Naive thymus-derived CD8-positive, alpha-beta T cell (primary cell): ENCODE measurements at regions not wholly inside any gene's neighbourhood (a gene's known extent, or its start where the extent isn't known, plus 50 kb on each side); places are given as distances from the start of the nearest gene placed in this dataset.

Experiments
- ATAC-seq, 2 donors: fragments of 150-1000 bp; cut with Tn5 transposase in 1 of 2; sonication (Bioruptor Pico), chemical (Tn5 transposase) in 1 of 2; 1 replicate in 1 of 2; 2 replicates in 1 of 2; pipeline ENCODE4 v1.10.0; 2021; ENCODE audit warnings: mild to moderate bottlenecking in 2 of 2, moderate library complexity in 2 of 2
- POLR2A ChIA-PET: fragments of 350-600 bp; sonication (Branson Sonifier 250); formaldehyde crosslinking; loops from one replicate; lab custom pipeline; 2021; ENCODE audit warnings: antibody characterized with exemption; lab: Charles Lee
- DNase-seq, 10 donors: peaks; one replicate each; pipeline versions ENCODE4 v3.0.0 to v3.0.0-alpha.2; 2020 to 2022
- H3K27ac Mint-ChIP-seq, 10 donors: one replicate each; pipeline ENCODE4 v1.8.0; 2020 to 2022; ENCODE audit warnings: mild to moderate bottlenecking in 10 of 10, mixed read lengths in 10 of 10, moderate library complexity in 4 of 10, inconsistent platforms in 1 of 10
- H3K27me3 Mint-ChIP-seq, 5 donors: one replicate each; pipeline ENCODE4 v1.8.0; 2021 to 2022; ENCODE audit warnings: mixed read lengths in 5 of 5
- H3K36me3 Mint-ChIP-seq, 3 donors: one replicate each; pipeline ENCODE4 v1.8.0; 2020 to 2022; ENCODE audit warnings: mixed read lengths in 3 of 3, mild to moderate bottlenecking in 2 of 3, inconsistent platforms in 1 of 3
- H3K4me1 Mint-ChIP-seq, 4 donors: one replicate each; pipeline ENCODE4 v1.8.0; 2021 to 2022; ENCODE audit warnings: mixed read lengths in 4 of 4
- H3K4me3 Mint-ChIP-seq, 10 donors: one replicate each; pipeline ENCODE4 v1.8.0; 2020 to 2022; ENCODE audit warnings: mild to moderate bottlenecking in 10 of 10, mixed read lengths in 10 of 10, moderate library complexity in 6 of 10, inconsistent platforms in 1 of 10
- H3K9me3 Mint-ChIP-seq, 9 donors: one replicate each; pipeline ENCODE4 v1.8.0; 2020 to 2022; ENCODE audit warnings: mixed read lengths in 9 of 9, mild to moderate bottlenecking in 3 of 9, inconsistent platforms in 1 of 9, moderate library complexity in 1 of 9

- no peaks in the 10 kb centered on the region for H3K4me1 Mint-ChIP-seq
- H3K27me3 Mint-ChIP-seq = peaks cover 4 to 24% (median 13%) of the 10 kb centered on the region in 5 donors
- ATAC-seq (no peak), DNase-seq (no peak)
- POLR2A ChIA-PET = no interaction called here
- no peak overlapping the region for H3K27ac Mint-ChIP-seq
- H3K4me3 Mint-ChIP-seq = no peak overlapping the region
- H3K9me3 Mint-ChIP-seq = peaks cover 0 to 11% (median 6%) of the 10 kb centered on the region in 9 donors
- peaks cover 0 to 8% (median 4%) of the 10 kb centered on the region in 3 donors for H3K36me3 Mint-ChIP-seq
Observed at GRCh38 chr5:76030343-76030742, 52.8 kb upstream of the SV2C start.

GRCh38 chr5:76029739-76030138, 53.4 kb upstream of the SV2C start:
- POLR2A ChIA-PET = no interaction called here
- DNase-seq = no peak
- peaks cover 0 to 2% (median under 1%) of the 10 kb centered on the region in 3 donors for H3K36me3 Mint-ChIP-seq
- H3K4me1 Mint-ChIP-seq = no peaks in the 10 kb centered on the region
- peaks cover 0 to 6% (median 1%) of the 10 kb centered on the region in 9 donors for H3K9me3 Mint-ChIP-seq
- no peak overlapping the region for H3K4me3 Mint-ChIP-seq
- ATAC-seq = no peak
- H3K27me3 Mint-ChIP-seq = peaks cover 5 to 18% (median 12%) of the 10 kb centered on the region in 5 donors
- no peak overlapping the region for H3K27ac Mint-ChIP-seq

- H3K4me3 Mint-ChIP-seq = no peak overlapping the region
- H3K9me3 Mint-ChIP-seq = no peaks in the 10 kb centered on the region
- no peaks in the 10 kb centered on the region for H3K36me3 Mint-ChIP-seq
- no peaks in the 10 kb centered on the region for H3K4me1 Mint-ChIP-seq
- ATAC-seq = no peak
- H3K27ac Mint-ChIP-seq = no peak overlapping the region
- POLR2A ChIA-PET = no interaction called here
- peaks cover 5 to 16% (median 10%) of the 10 kb centered on the region in 5 donors for H3K27me3 Mint-ChIP-seq
- no peak for DNase-seq
Observed at GRCh38 chr5:76025790-76026189, 57.4 kb upstream of the SV2C start.

GRCh38 chr5:76025069-76025468, 58.1 kb upstream of the SV2C start:
- Mint-ChIP-seq H3K9me3 (no peaks in the 10 kb centered on the region), H3K27me3 (peaks cover 4 to 13% (median 12%) of the 10 kb centered on the region in 5 donors), H3K27ac (no peak overlapping the region), H3K36me3 (no peaks in the 10 kb centered on the region), H3K4me3 (no peak overlapping the region), H3K4me1 (no peaks in the 10 kb centered on the region)
- POLR2A ChIA-PET = no interaction called here
- ATAC-seq (no peak), DNase-seq (no peak)

- Mint-ChIP-seq H3K36me3 (no peaks in the 10 kb centered on the region), H3K9me3 (no peaks in the 10 kb centered on the region)
- POLR2A ChIA-PET = no interaction called here
Observed at GRCh38 chr5:76022611-76023010, 60.6 kb upstream of the SV2C start.

GRCh38 chr5:76021936-76022584, 61.1 kb upstream of the SV2C start:
- Mint-ChIP-seq H3K27me3 (peaks cover 4 to 30% (median 17%) of the 10 kb centered on the region in 5 donors), H3K27ac (no peak overlapping the region), H3K4me1 (no peaks in the 10 kb centered on the region), H3K9me3 (no peaks in the 10 kb centered on the region), H3K4me3 (no peak overlapping the region), H3K36me3 (no peaks in the 10 kb centered on the region)
- POLR2A ChIA-PET = no interaction called here
- ATAC-seq (no peak), DNase-seq (no peak)

More at GRCh38 chr5:76022611-76023010, 60.6 kb upstream of the SV2C start:
- Mint-ChIP-seq H3K4me3 (no peak overlapping the region), H3K4me1 (no peaks in the 10 kb centered on the region), H3K27ac (no peak overlapping the region), H3K27me3 (peaks cover 4 to 30% (median 15%) of the 10 kb centered on the region in 5 donors)
- DNase-seq (no peak), ATAC-seq (no peak)

- ATAC-seq (no peak), DNase-seq (peak in 1 of 10 donors; percentile 11)
- Mint-ChIP-seq H3K27ac (no peak overlapping the region), H3K36me3 (no peaks in the 10 kb centered on the region), H3K9me3 (peaks cover 0 to 4% (median 0%) of the 10 kb centered on the region in 9 donors), H3K4me1 (no peaks in the 10 kb centered on the region), H3K27me3 (peaks cover 5 to 41% (median 24%) of the 10 kb centered on the region in 5 donors), H3K4me3 (no peak overlapping the region)
- POLR2A ChIA-PET = no interaction called here
Observed at GRCh38 chr5:76016258-76016657, 66.9 kb upstream of the SV2C start.

- DNase-seq = no peak
- H3K36me3 Mint-ChIP-seq = no peaks in the 10 kb centered on the region
- peaks cover 0 to 4% (median 0%) of the 10 kb centered on the region in 9 donors for H3K9me3 Mint-ChIP-seq
- H3K27ac Mint-ChIP-seq = no peak overlapping the region
- H3K4me1 Mint-ChIP-seq = no peaks in the 10 kb centered on the region
- POLR2A ChIA-PET = no interaction called here
- H3K4me3 Mint-ChIP-seq = no peak overlapping the region
- H3K27me3 Mint-ChIP-seq = peaks cover 8 to 31% (median 18%) of the 10 kb centered on the region in 5 donors
- ATAC-seq = no peak
Observed at GRCh38 chr5:76014005-76014404, 69.2 kb upstream of the SV2C start.

GRCh38 chr5:76007904-76008303, 75.3 kb upstream of the SV2C start:
- H3K4me3 Mint-ChIP-seq = no peak overlapping the region
- no peak for ATAC-seq
- POLR2A ChIA-PET = no interaction called here

GRCh38 chr5:76000582-76000981, 82.6 kb upstream of the SV2C start:
- ATAC-seq (no peak), DNase-seq (no peak)
- Mint-ChIP-seq H3K9me3 (peaks cover 0 to 23% (median 10%) of the 10 kb centered on the region in 9 donors), H3K27ac (no peak overlapping the region), H3K4me1 (no peaks in the 10 kb centered on the region), H3K4me3 (no peak overlapping the region), H3K36me3 (peaks cover 0 to 20% (median 0%) of the 10 kb centered on the region in 3 donors), H3K27me3 (peaks cover 7 to 36% (median 14%) of the 10 kb centered on the region in 5 donors)
- POLR2A ChIA-PET = no interaction called here

More at GRCh38 chr5:76007904-76008303, 75.3 kb upstream of the SV2C start:
- peaks cover 0 to 4% (median 0%) of the 10 kb centered on the region in 9 donors for H3K9me3 Mint-ChIP-seq
- H3K36me3 Mint-ChIP-seq = no peaks in the 10 kb centered on the region
- DNase-seq = no peak
- no peak overlapping the region for H3K27ac Mint-ChIP-seq
- peaks cover 5 to 32% (median 21%) of the 10 kb centered on the region in 5 donors for H3K27me3 Mint-ChIP-seq
- no peaks in the 10 kb centered on the region for H3K4me1 Mint-ChIP-seq

GRCh38 chr5:75993643-75994520, 89.3 kb upstream of the SV2C start:
- ATAC-seq (no peak), DNase-seq (no peak)
- H3K4me1 Mint-ChIP-seq = no peaks in the 10 kb centered on the region
- peaks cover 4 to 35% (median 10%) of the 10 kb centered on the region in 5 donors for H3K27me3 Mint-ChIP-seq
- H3K27ac Mint-ChIP-seq = no peak overlapping the region
- H3K36me3 Mint-ChIP-seq = peaks cover 0 to 14% (median 0%) of the 10 kb centered on the region in 3 donors
- H3K4me3 Mint-ChIP-seq = no peak overlapping the region
- H3K9me3 Mint-ChIP-seq = peaks cover 0 to 24% (median 9%) of the 10 kb centered on the region in 9 donors
- POLR2A ChIA-PET = no interaction called here

GRCh38 chr5:75993183-75993582, 90.0 kb upstream of the SV2C start:
- Mint-ChIP-seq H3K27me3 (peaks cover 2 to 35% (median 10%) of the 10 kb centered on the region in 5 donors), H3K27ac (no peak overlapping the region), H3K36me3 (peaks cover 0 to 7% (median 0%) of the 10 kb centered on the region in 3 donors), H3K4me3 (no peak overlapping the region), H3K9me3 (peaks cover 0 to 17% (median 7%) of the 10 kb centered on the region in 9 donors), H3K4me1 (no peaks in the 10 kb centered on the region)
- ATAC-seq = no peak
- POLR2A ChIA-PET = no interaction called here
- no peak for DNase-seq

- no peak overlapping the region for H3K27ac Mint-ChIP-seq
- no peak for DNase-seq
- POLR2A ChIA-PET = no interaction called here
- peaks cover 0 to 13% (median 7%) of the 10 kb centered on the region in 9 donors for H3K9me3 Mint-ChIP-seq
- H3K36me3 Mint-ChIP-seq = peaks cover 0 to 7% (median 0%) of the 10 kb centered on the region in 3 donors
- no peak for ATAC-seq
- H3K4me3 Mint-ChIP-seq = no peak overlapping the region
- H3K27me3 Mint-ChIP-seq = peaks cover 2 to 35% (median 10%) of the 10 kb centered on the region in 5 donors
- H3K4me1 Mint-ChIP-seq = no peaks in the 10 kb centered on the region
Observed at GRCh38 chr5:75992753-75993152, 90.4 kb upstream of the SV2C start.
